GM19324 (cell line): ENCODE measurements at regions not wholly inside any gene's neighbourhood (a gene's known extent, or its start where the extent isn't known, plus 50 kb on each side); places are given as distances from the start of the nearest gene placed in this dataset.

ENCODE experiments used
- ATAC-seq: cut with Tn5 transposase; IDR thresholded peaks from one replicate; pipeline ENCODE4 v1.9.1; 2021; ENCODE audit warnings: mild to moderate bottlenecking, moderate library complexity; ENCODE audit not compliant: unreplicated experiment, low FRiP score

GRCh38 chr2:9107168-9108025 is 99.2 kb upstream of the ASAP2 start:
- no peak for ATAC-seq

- ATAC-seq, result no peak
Measured at GRCh38 chr2:9106338-9107167, 100.1 kb upstream of the ASAP2 start.

- ATAC-seq, result no peak
Measured at GRCh38 chr2:9105601-9106337, 100.8 kb upstream of the ASAP2 start.

GRCh38 chr2:9103663-9104277 is 100.3 kb upstream of the MBOAT2 start:
- ATAC-seq, result no peak

GRCh38 chr2:9102861-9103662 is 99.6 kb upstream of the MBOAT2 start:
- no peak for ATAC-seq

- ATAC-seq, result no peak
Measured at GRCh38 chr2:9101763-9102425, 98.4 kb upstream of the MBOAT2 start.

- no peak for ATAC-seq
Measured at GRCh38 chr2:9100080-9100876, 96.8 kb upstream of the MBOAT2 start.

- no peak for ATAC-seq
Measured at GRCh38 chr2:9099341-9099751, 95.9 kb upstream of the MBOAT2 start.

GRCh38 chr2:9097892-9098291 is 94.4 kb upstream of the MBOAT2 start:
- no peak for ATAC-seq

GRCh38 chr2:9097239-9097638 is 93.8 kb upstream of the MBOAT2 start:
- no peak for ATAC-seq

- no peak for ATAC-seq
Measured at GRCh38 chr2:9096761-9097160, 93.3 kb upstream of the MBOAT2 start.

GRCh38 chr2:9095690-9096089 is 92.2 kb upstream of the MBOAT2 start:
- no peak for ATAC-seq

- ATAC-seq, result no peak
Measured at GRCh38 chr2:9095226-9095625, 91.7 kb upstream of the MBOAT2 start.

- no peak for ATAC-seq
Measured at GRCh38 chr2:9094117-9094516, 90.6 kb upstream of the MBOAT2 start.

- no peak for ATAC-seq
Measured at GRCh38 chr2:9093324-9093723, 89.8 kb upstream of the MBOAT2 start.

GRCh38 chr2:9092383-9093282 is 89.1 kb upstream of the MBOAT2 start:
- peak; percentile 86 for ATAC-seq

- ATAC-seq, result no peak
Measured at GRCh38 chr2:9091811-9092210, 88.3 kb upstream of the MBOAT2 start.
